GM12864 (cell line): ENCODE measurements at regions not wholly inside any gene's neighbourhood (a gene's known extent, or its start where the extent isn't known, plus 50 kb on each side); places are given as distances from the start of the nearest gene placed in this dataset.

ENCODE experiments used
- DNase-seq: peaks from one replicate; pipeline ENCODE4 v3.0.0-alpha.2; 2011; ENCODE audit warnings: low read depth
- H3K4me3 ChIP-seq: 2 replicates; pipeline ENCODE4 v1.5.1; 2011; ENCODE audit warnings: mild to moderate bottlenecking, low read depth, low read length, control low read depth
- CTCF ChIP-seq: IDR thresholded peaks from 2 replicates; pipeline ENCODE4 v1.5.1; 2011; ENCODE audit warnings: low read depth, mild to moderate bottlenecking, moderate library complexity, low read length, control low read depth, inconsistent platforms; ENCODE audit errors: missing control alignments

DNA sequence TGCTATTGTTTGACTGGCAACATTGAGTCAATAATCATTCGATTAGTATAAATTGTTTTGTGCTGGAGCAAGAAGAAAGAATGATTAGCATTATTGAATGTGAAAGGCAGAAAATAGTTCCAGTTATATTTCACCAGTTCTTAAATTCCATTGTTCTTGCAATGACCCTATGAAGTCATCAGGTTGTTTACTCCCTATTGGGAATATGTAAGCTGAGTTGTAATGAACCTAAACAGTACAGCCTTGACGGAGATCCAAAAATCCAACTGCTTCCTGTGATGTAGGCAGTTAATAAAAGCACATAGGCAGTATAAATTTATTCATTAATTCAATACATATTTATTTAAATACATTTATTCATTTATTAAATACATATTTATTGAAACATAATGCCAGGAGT lies 947.5 kb downstream of the PCDH7 start:
- H3K4me3 ChIP-seq, result no peak overlapping the region
- no peak for DNase-seq
- no peak for TF ChIP-seq CTCF

- peak; percentile 4 for TF ChIP-seq CTCF
- DNase-seq, result no peak
- no peak overlapping the region for H3K4me3 ChIP-seq
These were observed 954.3 kb downstream of the PCDH7 start for GRCh38 chr4:31674313-31674947.

DNA sequence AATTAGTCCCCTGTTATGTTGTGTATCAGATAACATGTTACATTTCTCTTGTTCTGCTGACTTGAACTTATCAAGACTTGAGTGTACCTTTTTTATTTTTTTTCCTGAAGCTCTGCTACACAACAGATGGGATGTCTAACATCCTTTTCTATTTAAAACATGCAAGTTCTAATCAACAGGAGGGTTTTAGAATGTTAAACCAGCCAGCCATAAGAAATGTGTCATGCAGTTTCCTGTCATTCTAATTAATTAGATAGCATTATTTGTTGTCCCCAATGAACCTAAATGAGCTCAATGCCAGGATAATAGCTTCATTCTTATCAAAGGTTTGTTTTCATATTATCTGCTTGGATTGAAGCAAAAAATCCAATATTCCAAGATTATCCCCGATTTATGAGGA lies 958.2 kb downstream of the PCDH7 start:
- DNase-seq, result no peak
- no peak for TF ChIP-seq CTCF
- H3K4me3 ChIP-seq, result no peak overlapping the region

GRCh38 chr4:31682796-31683195 lies 962.6 kb downstream of the PCDH7 start:
- no peak for DNase-seq
- H3K4me3 ChIP-seq, result no peak overlapping the region
- no peak for TF ChIP-seq CTCF

GRCh38 chr4:31687717-31688342 lies 967.7 kb downstream of the PCDH7 start:
- no peak for DNase-seq
- TF ChIP-seq CTCF, result no peak
- no peak overlapping the region for H3K4me3 ChIP-seq

- no peak for DNase-seq
- H3K4me3 ChIP-seq, result no peak overlapping the region
- no peak for TF ChIP-seq CTCF
These were observed 972.3 kb downstream of the PCDH7 start for GRCh38 chr4:31692399-31692940.

- DNase-seq, result no peak
- no peak for TF ChIP-seq CTCF
These were observed 981.1 kb downstream of the PCDH7 start for GRCh38 chr4:31701256-31701655.

More at GRCh38 chr4:31701256-31701655, 981.1 kb downstream of the PCDH7 start:
- H3K4me3 ChIP-seq, result no peak overlapping the region
